Activated T-cell treated with anti-CD3 and anti-CD28 coated beads for 48 hours (primary cell): ENCODE measurements at regions not wholly inside any gene's neighbourhood (a gene's known extent, or its start where the extent isn't known, plus 50 kb on each side); places are given as distances from the start of the nearest gene placed in this dataset.

Experiments
- DNase-seq: peaks from one replicate; pipeline ENCODE4 v3.0.0-alpha.2; 2020; ENCODE audit warnings: low read depth

DNA sequence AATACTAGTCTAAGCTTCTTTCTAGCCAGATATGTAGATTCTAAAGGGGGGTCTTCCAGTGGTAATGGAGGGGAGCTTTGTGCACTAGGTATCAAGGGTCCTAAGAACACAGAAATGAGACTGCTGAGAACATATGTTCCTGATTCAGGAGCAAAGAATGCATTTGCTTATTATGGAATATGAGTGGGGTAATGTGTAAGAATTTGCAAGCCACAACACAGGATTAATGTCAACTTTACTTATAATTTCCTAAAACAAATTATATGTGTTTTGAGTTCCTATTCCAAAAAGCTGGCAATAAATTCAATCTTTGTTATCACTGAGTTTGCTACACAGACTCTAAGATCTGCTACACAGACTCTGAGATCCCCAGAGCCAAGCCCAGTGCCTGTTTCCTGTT is 357.0 kb upstream of the PTBP2 start:
- no peak for DNase-seq

DNA sequence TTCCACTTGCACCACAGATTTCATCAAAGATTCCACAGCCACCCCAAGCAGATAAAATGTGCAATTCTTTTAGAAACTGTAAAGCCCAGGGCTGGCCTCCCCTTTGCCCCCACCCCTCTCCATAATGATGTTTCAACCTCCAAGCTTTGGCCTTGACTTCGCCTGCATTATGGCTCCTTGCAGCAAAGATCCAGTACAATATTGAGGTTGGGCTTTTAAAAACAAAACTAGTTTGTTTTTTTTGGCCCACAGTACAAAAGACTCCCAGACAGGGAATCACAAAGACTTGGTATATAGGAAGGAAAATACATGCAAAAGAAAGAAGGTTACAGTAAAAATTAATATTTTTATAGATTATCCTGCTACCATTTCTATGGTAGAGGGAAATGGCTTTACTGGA is 356.5 kb upstream of the PTBP2 start:
- no peak for DNase-seq

DNA sequence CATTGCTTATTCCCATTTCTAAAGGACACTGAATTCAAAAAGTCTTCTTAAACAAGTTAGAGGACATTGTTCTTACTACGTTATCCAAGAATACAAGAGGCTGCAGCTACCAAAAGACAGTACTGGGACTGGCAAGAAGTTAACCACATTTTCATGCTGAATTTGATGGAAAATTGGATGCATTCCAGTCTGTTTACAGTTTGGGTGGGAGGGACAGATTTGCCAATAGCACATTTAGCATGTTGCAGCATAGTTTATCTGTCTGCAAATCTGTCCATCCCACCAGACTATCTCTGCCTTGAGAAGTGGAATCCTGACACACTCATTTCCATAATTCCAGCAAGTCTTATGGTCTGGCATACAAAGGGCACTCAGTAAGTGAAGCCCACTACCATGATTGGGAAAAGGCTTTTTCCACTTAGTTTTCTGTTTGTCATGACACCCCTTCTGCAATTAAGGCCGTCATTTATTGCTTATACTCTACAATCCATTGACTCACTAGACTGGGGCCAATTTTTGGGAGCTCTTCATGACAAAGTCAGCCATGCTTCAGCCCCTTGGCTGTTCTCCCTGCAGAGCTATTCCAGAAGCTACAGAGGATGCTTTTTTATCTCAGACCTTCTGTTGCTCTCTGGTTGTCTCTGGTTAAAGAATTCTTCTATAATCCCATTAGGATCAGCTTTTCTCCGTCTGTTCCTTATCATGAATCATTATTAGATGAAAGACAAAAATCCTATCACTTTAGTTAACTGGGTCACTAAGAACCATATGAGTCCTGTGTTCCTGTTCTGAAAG is 355.8 kb upstream of the PTBP2 start:
- DNase-seq, result no peak

DNA sequence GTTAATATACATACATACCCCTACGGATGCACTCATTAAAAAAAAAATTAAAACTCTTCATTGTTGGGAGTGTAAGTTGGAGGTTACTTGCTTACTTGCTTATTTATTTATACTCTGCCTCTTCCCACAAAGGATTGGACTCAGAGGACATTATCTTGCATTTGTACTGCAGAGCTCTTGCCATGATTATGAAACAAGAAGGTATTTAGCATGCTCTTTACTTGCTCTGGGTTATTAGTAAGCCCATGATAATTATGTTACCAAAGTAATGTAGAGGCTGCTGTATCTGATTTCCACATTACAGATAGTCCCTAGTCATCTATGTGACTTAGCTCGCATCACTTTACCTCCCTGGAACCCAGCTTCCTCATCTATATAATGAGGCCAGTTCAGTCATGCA is 355.1 kb upstream of the PTBP2 start:
- no peak for DNase-seq

DNA sequence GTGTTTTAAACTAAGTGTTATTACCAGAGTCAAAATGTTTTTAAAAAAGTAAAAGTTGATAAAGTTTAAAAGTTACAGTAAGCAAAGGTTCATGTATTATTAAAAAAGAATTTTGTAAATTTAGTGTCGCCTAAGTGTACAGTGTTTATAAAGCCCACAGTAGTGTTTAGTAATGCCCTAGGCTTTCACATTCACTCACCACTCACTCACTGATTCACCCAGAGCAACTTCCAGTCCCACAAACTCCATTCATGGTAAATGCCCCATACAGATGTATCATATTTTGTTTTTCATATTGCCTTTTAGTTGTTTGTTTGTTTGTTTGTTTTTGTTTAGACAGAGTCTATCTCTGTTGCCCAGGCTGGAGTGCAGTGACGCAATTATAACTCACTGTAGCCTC is 353.8 kb upstream of the PTBP2 start:
- DNase-seq, result no peak

DNA sequence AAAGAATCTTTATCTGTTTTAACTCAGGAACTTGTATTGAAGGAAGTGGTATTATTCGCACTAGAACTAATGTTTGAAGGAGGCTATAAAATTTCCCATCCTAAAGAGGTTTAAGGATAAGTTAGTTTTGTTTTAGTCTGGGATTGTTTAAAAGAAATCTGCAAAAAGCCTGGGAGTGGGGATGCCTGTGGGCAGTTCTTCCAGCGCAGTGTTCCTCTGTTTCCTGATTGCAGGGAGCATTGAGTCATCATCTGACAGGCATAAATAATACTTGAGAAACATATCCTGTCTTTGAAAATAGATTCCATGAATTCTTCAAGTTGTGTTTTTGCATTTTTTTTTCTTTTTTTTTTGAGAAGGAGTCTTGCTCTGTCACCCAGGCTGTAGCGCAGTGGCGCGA is 350.8 kb upstream of the PTBP2 start:
- DNase-seq, result no peak

DNA sequence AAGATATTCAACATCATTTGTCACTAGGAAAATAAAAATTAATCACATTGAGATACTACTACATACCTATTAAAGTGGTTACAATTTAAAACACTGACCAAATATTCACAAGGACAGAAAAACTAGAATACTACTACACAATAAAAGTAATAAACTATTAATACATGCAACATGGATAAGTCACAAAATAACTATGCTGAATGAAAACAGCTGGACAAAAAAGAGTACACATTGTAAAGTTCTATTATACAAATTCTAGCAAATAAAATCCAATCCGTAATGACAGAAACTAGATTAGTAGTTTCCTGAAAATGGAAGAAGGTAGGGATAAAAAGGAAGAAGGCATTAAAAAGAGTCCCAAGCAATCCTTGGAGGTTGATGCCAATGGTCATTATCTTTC is 348.7 kb upstream of the PTBP2 start:
- DNase-seq, result no peak

DNA sequence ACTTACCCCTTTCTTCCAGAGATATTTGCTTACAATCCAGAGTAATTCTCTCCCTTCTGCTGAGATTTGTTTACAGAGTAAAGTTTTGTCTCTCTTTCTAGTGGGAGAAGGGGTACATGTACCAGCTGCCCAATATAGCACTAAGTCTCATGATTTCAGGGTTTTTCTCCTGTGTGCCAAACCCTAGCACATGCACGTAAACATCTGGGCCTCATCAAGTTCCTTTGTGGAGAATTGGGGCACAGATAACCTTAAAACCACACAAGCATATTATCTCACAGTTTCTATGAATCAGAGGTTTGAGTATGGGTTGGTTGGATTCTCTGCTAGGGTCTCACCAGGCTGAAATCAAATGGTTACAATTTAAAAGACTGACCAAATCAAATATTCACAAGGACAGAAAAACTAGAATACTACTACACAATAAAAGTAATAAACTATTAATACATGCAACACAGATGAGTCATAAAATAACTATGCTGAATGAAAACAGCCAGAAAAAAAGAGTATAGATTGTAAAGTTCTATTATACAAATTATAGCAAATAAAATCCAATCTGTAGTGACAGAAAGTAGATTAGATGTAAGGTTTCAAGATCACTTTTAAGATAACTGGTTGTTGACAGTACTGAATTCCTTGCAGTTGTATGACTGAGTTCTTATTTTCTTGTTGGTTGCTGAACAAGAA is 347.4 kb upstream of the PTBP2 start:
- DNase-seq, result no peak

DNA sequence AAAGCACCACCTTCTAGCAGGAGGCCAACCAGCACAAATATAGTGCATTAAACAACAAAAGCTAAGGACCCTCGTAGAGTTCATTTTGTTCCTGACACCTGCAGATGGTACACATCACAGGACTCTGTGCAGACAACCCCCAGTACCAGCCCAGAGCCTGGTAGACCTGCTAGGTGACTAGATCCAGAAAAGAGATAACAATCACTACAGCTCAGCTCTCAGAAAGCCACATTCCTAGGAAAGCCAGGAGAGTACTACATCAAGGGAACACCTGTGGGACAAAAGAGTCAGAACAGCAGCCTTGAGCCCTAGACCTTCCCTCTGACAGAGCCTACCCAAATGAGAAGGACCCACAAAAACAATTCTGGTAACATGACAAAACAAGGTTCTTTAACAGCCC is 344.7 kb upstream of the PTBP2 start:
- DNase-seq, result no peak

DNA sequence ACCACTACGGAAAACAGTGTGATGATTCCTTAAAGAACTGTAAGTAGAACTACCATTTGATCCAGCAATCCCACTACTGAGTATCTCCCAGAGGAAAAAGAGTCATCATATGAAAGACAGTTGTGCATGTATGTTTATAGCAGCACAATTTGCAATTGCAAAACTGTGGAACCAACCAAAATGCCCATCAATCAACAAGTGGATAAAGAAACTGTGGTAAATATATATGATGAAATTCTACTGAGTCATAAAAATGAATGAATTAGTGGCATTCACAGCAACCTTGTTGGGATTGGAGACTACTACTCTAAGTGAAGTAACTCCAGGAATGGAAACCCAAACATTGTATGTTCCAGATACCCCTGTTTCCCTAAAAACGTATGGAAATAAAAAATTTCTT is 337.0 kb upstream of the PTBP2 start:
- DNase-seq, result no peak

DNA sequence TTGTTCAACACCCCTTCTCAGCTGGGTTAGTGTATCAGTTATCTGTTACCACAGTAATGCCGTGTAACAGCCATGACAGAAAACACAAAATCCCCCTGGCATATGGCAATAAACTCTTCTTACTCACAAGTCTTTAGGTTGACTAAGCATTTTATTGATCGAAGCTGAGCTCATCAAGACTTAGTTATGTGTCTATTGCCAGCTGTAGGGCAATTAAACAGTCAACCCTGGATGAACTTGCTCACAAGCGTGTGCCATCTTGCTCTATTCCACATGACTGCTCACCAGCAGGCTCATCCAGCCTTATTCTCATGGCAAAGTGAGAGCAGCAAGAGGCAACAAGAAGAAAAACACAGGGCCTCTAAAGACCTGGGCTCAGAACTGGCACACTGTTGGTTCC is 333.8 kb upstream of the PTBP2 start:
- no peak for DNase-seq

DNA sequence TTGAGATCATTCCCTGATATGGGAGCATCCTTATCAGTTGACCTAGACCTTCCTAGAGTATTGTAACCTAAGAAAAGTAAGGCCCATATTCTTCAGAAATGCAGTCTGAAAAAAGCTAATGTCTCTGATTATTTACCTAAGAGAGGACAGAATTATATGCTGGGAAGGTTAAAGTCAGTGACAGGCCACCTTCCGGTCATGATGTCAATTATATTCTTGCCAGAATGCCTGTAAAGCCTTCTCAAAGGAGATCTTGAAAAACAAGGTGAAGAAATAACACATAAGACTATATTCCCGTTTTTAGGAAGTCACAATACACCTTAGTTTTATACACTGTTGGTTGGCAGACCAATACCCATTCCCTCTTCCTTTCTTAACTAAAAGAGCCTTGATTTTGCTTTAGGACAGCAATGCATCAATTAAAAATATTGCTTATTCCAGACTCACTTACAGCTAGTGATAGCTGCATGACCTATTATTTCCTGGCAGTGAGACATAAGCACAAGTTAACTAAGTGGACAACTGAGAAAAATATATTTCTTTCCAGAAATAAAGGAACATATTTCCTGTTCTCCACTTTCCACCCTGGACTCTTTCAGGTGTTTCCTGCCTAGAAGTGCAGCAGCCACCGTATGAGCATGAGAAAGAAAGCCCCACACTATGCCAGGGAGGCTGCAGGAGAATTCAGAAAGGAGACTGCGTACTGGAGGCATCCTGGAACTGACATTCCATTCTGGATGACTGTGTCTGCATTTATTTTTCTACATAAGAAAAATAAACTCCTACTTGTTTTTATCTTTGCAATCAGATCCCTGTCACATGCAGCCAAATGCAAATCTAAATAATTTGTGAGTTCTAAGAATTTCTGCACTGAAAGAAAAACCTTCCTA is 332.9 kb upstream of the PTBP2 start:
- DNase-seq, result no peak

DNA sequence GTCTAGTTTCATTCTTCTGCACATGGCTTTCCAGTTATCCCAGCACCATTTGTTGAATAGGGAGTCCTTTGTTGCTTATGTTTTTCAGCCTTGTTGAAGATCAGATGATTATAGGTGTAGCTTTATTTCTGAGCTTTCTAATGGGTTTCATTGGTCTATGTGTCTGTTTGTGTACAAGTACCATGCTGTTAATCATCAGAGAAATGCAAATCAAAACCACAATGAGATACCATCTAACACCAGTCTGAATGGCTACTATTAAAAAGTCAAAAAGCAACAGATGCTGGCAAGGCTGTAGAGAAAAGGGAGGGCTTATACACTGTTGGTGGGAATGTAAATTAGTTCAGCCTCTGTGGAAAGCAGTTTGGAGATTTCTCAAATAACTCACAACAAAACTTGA is 321.5 kb upstream of the PTBP2 start:
- no peak for DNase-seq

DNA sequence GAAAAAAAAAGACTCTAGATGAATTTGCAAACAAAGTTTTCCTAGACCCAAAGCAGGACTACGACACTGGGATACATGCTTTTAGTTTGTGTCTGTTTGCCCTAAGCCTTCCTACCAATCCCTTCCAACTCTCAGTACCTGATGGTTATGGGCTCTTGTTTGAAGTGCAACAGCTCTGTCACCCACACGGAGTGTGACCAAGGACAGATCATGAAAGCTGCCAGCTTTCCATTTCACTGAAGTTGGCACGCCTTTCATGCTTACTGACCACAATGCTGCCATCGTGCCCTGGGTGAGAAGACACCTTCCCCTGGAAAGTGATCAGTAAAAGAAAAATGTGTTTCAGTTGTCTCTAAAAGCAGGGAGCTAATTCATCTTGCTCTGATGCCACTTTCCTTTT is 312.5 kb upstream of the PTBP2 start:
- DNase-seq, result no peak

DNA sequence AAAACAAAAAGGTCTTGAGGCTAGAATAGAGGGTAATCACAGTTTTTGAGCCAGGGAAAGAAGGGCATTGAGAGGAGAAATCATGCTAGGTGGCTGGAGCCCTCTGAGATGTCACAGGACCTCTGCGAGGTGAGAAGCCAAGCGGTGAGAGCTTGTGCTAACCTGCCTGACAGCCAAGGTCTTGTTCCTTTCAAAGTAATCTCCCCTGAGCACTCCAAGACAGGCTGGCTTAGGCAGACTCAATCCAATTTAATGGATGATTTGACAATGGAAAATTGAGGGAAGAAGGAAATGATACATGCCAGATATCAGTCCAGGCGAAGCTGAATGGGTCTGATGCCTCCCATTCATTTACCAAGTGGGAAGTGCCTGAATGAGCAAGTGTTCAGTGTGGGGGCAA is 311.9 kb upstream of the PTBP2 start:
- DNase-seq, result no peak

DNA sequence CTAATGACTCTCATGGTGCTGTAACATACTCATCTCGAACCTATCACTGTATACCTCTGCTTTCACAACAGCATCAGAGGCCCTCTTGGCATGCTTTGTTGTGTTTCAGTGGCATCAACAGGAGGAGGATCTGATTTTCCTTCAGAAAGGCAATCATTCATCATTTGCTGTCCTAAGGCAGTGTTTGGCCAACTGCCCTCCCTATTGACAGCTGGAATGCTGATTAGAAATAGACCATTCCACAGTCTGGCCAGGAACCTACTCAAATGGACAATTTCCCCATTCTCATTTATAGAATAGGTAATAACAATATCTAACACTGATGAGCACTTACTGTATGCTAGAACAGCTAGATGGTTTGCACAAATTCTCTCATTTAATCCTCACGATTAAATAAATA is 310.6 kb upstream of the PTBP2 start:
- no peak for DNase-seq

DNA sequence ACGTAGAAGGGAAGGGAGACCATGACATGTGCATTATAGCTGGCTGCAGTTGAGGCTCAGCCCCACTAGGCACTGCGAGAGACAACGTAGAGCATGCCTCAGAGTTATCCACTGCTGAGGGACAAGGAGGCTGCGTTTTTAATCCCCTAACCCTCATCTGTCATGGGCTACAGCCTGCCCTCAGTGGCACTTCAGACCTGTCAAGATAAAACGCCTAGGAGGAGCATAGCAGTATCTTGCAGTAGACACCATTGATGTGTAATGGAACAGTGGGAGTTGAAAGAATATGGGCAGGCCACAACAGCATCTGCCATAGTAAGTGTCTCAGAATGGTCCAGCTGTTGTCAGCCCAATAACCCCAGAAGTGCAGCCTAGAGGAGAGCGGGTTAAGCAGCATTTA is 307.0 kb upstream of the PTBP2 start:
- no peak for DNase-seq

DNA sequence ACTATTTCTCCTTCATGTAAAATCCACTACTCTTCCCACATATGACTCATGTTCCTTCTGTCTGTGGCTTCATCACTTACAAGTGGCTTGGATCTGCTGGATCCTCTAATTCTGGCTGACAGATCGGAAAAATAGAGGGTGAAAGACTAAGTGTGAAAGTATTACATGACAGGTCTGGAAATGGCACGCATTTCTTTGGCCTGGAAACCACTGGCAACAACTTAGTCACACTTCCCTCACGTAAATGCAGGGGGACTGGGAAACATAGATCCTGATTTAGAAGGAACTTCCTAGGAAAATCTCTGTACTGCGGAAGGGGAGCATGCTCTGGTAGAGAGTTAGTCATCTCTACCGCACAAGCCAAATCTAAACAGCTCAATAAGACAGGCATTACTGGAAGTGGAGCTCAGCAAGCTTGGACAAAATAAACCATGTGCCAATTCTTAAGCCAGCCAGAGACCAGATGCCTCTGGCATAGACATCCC is 305.4 kb upstream of the PTBP2 start:
- DNase-seq, result no peak

DNA sequence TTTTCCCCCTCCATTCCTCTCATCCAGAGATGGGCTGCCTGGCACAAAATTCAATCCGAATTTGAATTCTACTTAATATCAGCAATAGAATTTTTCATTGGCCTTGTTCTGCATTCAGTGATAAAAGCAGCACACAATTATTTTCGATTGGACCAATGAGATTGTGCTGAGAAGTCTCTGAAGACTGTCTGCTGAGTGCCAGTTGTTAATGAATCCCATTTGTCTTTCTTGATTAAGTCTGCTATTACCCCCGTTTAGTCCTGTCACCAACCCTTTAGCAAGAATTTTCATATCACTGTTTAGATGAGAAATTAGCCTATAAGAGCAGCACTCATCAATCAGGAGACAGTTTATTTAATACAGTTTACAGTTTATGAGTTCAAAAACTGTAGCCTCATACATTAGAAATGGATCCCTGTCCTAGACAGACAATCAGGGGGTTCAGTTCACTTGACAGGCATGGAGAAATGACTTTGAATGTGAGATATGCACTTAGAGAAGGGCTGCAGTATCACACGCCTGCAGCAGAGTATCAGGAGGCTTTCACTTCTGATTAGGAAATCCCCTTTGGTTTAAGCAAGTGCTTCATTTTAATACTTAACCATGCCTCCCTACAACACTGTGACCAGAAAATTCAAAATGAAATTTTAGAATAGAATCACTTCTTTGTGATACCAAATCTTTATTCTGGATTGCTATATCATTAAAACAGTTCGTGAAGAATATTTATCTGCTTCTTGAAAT is 304.7 kb upstream of the PTBP2 start:
- no peak for DNase-seq

DNA sequence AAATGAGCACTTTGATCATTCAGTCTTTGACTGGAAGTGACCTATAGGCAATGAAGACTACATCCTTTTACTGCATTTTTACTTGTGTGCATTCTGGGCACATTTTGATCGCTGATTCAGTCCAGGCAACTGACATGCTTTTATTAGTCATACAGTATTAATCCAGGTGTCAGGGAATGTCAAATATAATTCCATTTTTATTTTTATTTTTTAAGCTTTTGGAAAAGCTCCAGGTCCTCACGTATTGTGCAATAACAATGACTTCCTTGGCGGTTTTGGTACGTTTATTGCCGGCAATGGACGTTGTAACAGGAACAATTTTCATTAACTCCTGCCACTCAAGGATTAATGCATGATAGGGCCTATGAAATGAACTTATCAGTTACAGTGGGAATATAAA is 302.6 kb upstream of the PTBP2 start:
- no peak for DNase-seq

DNA sequence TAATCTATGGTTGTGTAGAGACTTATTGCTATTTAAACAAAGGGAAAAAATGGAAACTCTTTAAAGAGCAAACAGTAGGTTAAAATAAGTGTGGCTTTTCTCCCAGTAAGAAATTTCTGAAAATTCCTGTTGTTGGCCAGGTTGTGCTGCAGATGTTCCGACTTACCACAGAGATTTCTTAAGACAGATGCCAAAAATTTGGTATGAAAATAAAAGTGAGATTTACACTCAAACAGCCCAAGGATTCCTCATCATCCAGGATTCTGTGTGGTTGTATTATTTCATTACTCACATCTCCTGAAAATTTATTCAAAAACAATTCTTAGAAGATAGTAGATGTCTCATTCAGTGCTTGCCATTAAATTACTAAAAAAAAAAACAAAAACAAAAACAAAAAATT is 296.7 kb upstream of the PTBP2 start:
- no peak for DNase-seq
